Prostate gland (tissue), 2 donors: ENCODE measurements at regions not wholly inside any gene's neighbourhood (a gene's known extent, or its start where the extent isn't known, plus 50 kb on each side); places are given as distances from the start of the nearest gene placed in this dataset.

Experiments used
- DNase-seq: peaks from one replicate; pipeline ENCODE4 v3.0.0-alpha.2; 2019; ENCODE audit warnings: low spot score
- H3K27ac ChIP-seq, 2 donors: fragments of 200-600 bp; sonication (generic); 2 replicates each; pipeline ENCODE4 v1.5.1; 2017 to 2019
- H3K27me3 ChIP-seq: fragments of 200-600 bp; sonication (generic); replicated peaks from 2 replicates; pipeline ENCODE4 v1.5.1; 2019; ENCODE audit not compliant: insufficient read depth
- H3K36me3 ChIP-seq, 2 donors: fragments of 200-600 bp; sonication (generic); 1 replicate in 1 of 2; 2 replicates in 1 of 2; pipeline versions ENCODE4 v1.5.1 to v1.8.1; 2017 to 2019
- H3K4me1 ChIP-seq: fragments of 200-600 bp; sonication (generic); replicated peaks from 2 replicates; pipeline ENCODE4 v1.5.1; 2019
- H3K4me3 ChIP-seq, 2 donors: fragments of 200-600 bp; sonication (generic); 2 replicates each; pipeline ENCODE4 v1.5.1; 2017 to 2019
- H3K9me3 ChIP-seq: fragments of 200-600 bp; sonication (generic); 2 replicates; pipeline ENCODE4 v1.5.1; 2017
- POLR2A ChIP-seq: fragments of 450-650 bp; IDR thresholded peaks from one replicate; pipeline ENCODE4 v1.6.1; 2016; ENCODE audit warnings: antibody characterized with exemption, mild to moderate bottlenecking
- POLR2AphosphoS5 ChIP-seq: sonication (generic); formaldehyde crosslinking; IDR thresholded peaks from one replicate; pipeline ENCODE4 v1.6.1; 2017; ENCODE audit warnings: antibody characterized with exemption
- WGBS: methylation state at CpG from one replicate; pipeline ENCODE4 v1.1.5; 2018; 5-methylcytosine and 5-hydroxymethylcytosine counted together
- intact Hi-C: fragments of 100-400 bp; cut with DNase I; formaldehyde crosslinking; loops from one replicate; pipeline ENCODE4 v1.14.2; 2022
- TF ChIP-seq, protein P1 (sequence below), 4 experiments: fragments of 200-600 bp in 2 of 4; fragments of 450-650 bp in 2 of 4; sonication (generic) in 2 of 4; IDR thresholded peaks; 1 replicate in 3 of 4; 2 replicates in 1 of 4; pipeline ENCODE4 v1.5.1; 2016 to 2019; ENCODE audit warnings: antibody characterized with exemption in 4 of 4, mild to moderate bottlenecking in 2 of 4, moderate library complexity in 2 of 4

DNA sequence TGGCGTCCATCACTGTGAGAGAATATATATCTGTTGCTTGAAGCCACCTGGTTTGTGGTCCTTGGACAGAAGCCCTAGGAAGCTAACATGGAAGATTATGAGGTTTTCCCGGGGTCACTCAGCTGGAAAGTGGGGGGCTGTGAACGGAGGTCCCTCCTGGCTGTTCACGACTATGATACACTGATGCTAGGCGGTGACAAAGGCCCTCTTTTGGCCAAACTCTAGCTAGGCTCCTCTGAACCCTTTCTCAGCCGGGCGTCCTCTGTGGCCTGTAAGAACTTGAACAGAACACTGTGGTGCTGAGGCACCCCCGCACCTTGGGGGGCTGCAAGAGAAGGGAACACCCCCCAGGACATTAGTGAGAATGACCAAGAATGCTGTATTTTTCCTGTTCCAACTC is 164.6 kb downstream of the TFCP2L1 start:
- TF ChIP-seq POLR2A: no peak
- no peak for TF ChIP-seq POLR2AphosphoS5
- TF ChIP-seq, protein P1, sequence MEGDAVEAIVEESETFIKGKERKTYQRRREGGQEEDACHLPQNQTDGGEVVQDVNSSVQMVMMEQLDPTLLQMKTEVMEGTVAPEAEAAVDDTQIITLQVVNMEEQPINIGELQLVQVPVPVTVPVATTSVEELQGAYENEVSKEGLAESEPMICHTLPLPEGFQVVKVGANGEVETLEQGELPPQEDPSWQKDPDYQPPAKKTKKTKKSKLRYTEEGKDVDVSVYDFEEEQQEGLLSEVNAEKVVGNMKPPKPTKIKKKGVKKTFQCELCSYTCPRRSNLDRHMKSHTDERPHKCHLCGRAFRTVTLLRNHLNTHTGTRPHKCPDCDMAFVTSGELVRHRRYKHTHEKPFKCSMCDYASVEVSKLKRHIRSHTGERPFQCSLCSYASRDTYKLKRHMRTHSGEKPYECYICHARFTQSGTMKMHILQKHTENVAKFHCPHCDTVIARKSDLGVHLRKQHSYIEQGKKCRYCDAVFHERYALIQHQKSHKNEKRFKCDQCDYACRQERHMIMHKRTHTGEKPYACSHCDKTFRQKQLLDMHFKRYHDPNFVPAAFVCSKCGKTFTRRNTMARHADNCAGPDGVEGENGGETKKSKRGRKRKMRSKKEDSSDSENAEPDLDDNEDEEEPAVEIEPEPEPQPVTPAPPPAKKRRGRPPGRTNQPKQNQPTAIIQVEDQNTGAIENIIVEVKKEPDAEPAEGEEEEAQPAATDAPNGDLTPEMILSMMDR (IDR thresholded peaks at IDR 0.05): no peak
- DNase-seq: no peak
- no peaks in the 10 kb centered on the region for H3K4me1 ChIP-seq
- H3K36me3 ChIP-seq: no peaks in the 10 kb centered on the region
- no peak overlapping the region for H3K4me3 ChIP-seq
- H3K27me3 ChIP-seq: no peaks in the 10 kb centered on the region
- H3K27ac ChIP-seq: no peak overlapping the region
- H3K9me3 ChIP-seq: no peaks in the 10 kb centered on the region
- intact Hi-C loops: no loop called here
- WGBS: 93% methylated on average over 8 of the region's 8 CpGs

DNA sequence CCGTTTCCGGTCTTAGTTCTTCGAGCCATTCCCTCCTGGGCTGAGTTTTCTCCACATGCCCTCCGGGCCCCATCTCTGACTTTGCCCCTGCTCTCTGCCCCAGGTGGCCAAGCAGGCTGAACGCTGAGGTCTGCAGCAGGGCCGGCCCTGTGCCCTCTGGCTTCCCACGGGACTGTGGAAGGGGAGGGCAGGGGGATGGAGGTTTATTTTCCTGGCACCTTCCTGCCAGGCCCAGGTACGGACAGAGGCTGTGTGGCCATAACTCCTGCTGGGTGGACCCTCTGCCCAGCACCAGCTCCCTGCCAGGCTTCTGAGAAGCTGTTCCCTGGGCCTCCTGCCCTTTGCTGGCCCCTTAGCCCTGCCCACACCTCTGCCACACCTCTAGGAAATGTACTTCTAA is 164.0 kb downstream of the TFCP2L1 start:
- Histone ChIP-seq H3K36me3 (no peaks in the 10 kb centered on the region), H3K4me3 (no peak overlapping the region), H3K9me3 (no peaks in the 10 kb centered on the region), H3K27me3 (no peaks in the 10 kb centered on the region), H3K4me1 (no peaks in the 10 kb centered on the region), H3K27ac (no peak overlapping the region)
- intact Hi-C loops: no loop called here
- WGBS: 80% methylated on average over 8 of the region's 8 CpGs
- no peak for DNase-seq
- no peak for TF ChIP-seq POLR2AphosphoS5
- TF ChIP-seq, protein P1 (IDR thresholded peaks at IDR 0.05): no peak
- TF ChIP-seq POLR2A: no peak

DNA sequence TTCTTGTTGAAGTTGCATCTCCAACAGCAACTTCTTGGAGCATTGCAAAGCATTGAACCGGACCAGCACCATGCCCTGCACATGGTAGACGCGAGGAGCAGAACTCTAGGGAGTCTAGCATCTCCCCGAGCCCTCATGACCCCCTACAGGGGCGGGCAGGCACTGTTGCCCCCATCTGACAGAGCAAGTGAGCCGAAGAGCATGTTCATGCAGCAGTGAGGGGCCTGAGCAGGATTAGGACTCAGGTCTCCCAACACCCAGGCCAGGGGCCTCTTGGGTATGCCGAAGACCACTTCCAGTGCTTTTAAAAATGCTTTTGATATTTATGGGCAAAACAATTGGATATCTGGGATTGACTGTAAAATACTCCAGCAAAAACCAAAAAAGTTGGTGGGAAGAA is 163.3 kb downstream of the TFCP2L1 start:
- Histone ChIP-seq H3K36me3 (no peaks in the 10 kb centered on the region), H3K27me3 (no peaks in the 10 kb centered on the region), H3K27ac (no peak overlapping the region), H3K4me3 (no peak overlapping the region), H3K9me3 (no peaks in the 10 kb centered on the region), H3K4me1 (no peaks in the 10 kb centered on the region)
- TF ChIP-seq POLR2AphosphoS5 (no peak), POLR2A (no peak)
- TF ChIP-seq, protein P1 (IDR thresholded peaks at IDR 0.05): no peak
- no peak for DNase-seq
- intact Hi-C loops: no loop called here
- WGBS: 86% methylated on average over 7 of the region's 7 CpGs

DNA sequence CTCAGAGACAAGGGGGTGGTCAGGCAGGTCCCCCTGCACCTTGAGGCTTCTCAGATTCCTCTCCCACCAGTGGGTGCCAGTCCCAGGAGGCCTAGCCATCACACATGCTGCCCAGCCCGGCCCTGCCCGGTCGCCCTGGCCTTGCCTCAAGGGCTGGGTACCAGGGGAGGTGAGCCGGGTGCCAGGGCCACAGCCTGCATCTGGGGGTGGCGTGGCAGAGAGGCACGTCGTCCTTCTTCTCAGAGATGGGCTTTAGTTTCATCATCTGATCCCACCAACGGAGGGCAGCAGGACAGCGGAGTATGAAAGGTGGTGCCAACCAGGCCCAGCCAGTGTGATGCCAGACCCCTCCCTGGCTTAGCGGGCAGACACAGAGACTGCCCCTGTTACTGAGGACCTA is 161.7 kb downstream of the TFCP2L1 start:
- 95% methylated on average over 8 of the region's 10 CpGs for WGBS
- DNase-seq: no peak

DNA sequence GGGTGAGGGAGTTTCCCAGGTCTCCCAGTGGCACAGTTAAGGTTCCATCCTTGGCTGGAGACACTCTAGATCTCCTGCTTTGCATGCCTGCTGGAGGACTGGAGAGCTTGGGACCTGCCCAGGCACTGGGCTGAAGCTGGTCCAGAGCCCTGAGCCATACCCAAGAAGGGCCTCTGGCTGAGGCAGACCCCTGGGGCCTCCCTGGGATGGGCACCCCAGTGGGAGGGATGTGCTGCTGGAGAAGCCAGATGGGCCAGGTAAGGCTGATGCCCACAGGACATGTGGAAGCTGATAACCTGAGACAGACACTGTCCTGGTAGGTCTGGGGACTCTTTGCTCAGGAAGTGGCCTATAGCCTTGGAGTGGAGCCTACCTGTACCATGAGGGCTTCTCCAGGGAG is 160.7 kb downstream of the TFCP2L1 start:
- no peaks in the 10 kb centered on the region for H3K27me3 ChIP-seq

More for the DNA sequence above, 161.7 kb downstream of the TFCP2L1 start:
- Histone ChIP-seq H3K27ac (no peak overlapping the region), H3K4me1 (no peaks in the 10 kb centered on the region), H3K4me3 (no peak overlapping the region), H3K36me3 (no peaks in the 10 kb centered on the region), H3K27me3 (no peaks in the 10 kb centered on the region), H3K9me3 (no peaks in the 10 kb centered on the region)
- no peak for TF ChIP-seq POLR2AphosphoS5
- TF ChIP-seq, protein P1 (IDR thresholded peaks at IDR 0.05): no peak
- TF ChIP-seq POLR2A: no peak
- intact Hi-C loops: no loop called here

More for the DNA sequence above, 160.7 kb downstream of the TFCP2L1 start:
- Histone ChIP-seq H3K9me3 (no peaks in the 10 kb centered on the region), H3K4me1 (no peaks in the 10 kb centered on the region), H3K27ac (no peak overlapping the region), H3K36me3 (no peaks in the 10 kb centered on the region), H3K4me3 (no peak overlapping the region)
- TF ChIP-seq, protein P1 (IDR thresholded peaks at IDR 0.05): no peak
- TF ChIP-seq POLR2A (no peak), POLR2AphosphoS5 (no peak)
- no peak for DNase-seq
- intact Hi-C loops: no loop called here
